Ovary (tissue), 3 donors: ENCODE measurements at regions not wholly inside any gene's neighbourhood (a gene's known extent, or its start where the extent isn't known, plus 50 kb on each side); places are given as distances from the start of the nearest gene placed in this dataset.

Experiments
- EP300 ChIP-seq: sonication (generic); formaldehyde crosslinking; IDR thresholded peaks from one replicate; pipeline ENCODE4 v1.6.1; 2017; ENCODE audit warnings: antibody characterized with exemption
- POLR2A ChIP-seq: fragments of 450-650 bp; IDR thresholded peaks from one replicate; pipeline ENCODE4 v1.6.1; 2017; ENCODE audit warnings: antibody characterized with exemption, mild to moderate bottlenecking, moderate library complexity
- TF ChIP-seq, protein P1 (sequence below), 3 donors: fragments of 450-650 bp in 2 of 3; fragments of 200-600 bp in 1 of 3; IDR thresholded peaks; one replicate each; pipeline versions ENCODE4 v1.5.1 to v1.8.0; 2016 to 2022; ENCODE audit warnings: antibody characterized with exemption in 3 of 3, mild to moderate bottlenecking in 1 of 3
- donor health status: DM: no; HTN: no; CAD: no.

DNA sequence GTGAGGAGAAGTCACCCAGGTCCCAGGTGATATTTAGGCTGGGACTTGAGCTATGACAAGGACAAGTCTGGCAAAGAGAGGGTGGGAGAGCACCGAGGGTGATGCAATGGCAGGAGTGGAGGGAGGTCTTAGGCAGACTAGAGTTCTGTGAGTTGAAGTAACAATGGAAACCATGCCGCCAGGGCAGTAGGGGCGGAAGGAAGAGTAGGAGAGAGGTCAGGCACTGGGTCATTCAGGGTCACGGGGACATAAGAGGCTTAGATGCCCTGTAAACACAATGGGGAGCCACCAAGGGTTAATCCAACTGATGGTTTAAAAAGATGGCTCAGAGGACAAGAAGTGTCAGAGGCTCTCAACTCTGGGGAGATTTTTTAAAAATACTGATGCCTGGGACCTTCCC, 199.7 kb upstream of the LRTM1 start:
- TF ChIP-seq, protein P1, sequence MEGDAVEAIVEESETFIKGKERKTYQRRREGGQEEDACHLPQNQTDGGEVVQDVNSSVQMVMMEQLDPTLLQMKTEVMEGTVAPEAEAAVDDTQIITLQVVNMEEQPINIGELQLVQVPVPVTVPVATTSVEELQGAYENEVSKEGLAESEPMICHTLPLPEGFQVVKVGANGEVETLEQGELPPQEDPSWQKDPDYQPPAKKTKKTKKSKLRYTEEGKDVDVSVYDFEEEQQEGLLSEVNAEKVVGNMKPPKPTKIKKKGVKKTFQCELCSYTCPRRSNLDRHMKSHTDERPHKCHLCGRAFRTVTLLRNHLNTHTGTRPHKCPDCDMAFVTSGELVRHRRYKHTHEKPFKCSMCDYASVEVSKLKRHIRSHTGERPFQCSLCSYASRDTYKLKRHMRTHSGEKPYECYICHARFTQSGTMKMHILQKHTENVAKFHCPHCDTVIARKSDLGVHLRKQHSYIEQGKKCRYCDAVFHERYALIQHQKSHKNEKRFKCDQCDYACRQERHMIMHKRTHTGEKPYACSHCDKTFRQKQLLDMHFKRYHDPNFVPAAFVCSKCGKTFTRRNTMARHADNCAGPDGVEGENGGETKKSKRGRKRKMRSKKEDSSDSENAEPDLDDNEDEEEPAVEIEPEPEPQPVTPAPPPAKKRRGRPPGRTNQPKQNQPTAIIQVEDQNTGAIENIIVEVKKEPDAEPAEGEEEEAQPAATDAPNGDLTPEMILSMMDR (IDR thresholded peaks at IDR 0.05): no peak
- no peak for TF ChIP-seq POLR2A
- no peak for TF ChIP-seq EP300
